Cerebellar cortex (tissue), 1 donor: ENCODE measurements at regions not wholly inside any gene's neighbourhood (a gene's known extent, or its start where the extent isn't known, plus 50 kb on each side); places are given as distances from the start of the nearest gene placed in this dataset.
A peak's percentile ranks its signal among the peaks of the same experiment; 100 is the strongest.

Source experiments
- DNase-seq: peaks from one replicate; pipeline ENCODE4 v3.0.0-alpha.2; 2015; ENCODE audit warnings: low spot score

- no peak for DNase-seq
Observed at GRCh38 chr11:36890841-36891240, 292.8 kb upstream of the RAG2 start.

GRCh38 chr11:36890121-36890679 lies 292.2 kb upstream of the RAG2 start:
- DNase-seq = no peak

GRCh38 chr11:36885154-36885553 lies 287.1 kb upstream of the RAG2 start:
- no peak for DNase-seq

GRCh38 chr11:36878737-36879136 lies 280.7 kb upstream of the RAG2 start:
- no peak for DNase-seq

- no peak for DNase-seq
Observed at GRCh38 chr11:36877149-36877548, 279.1 kb upstream of the RAG2 start.

GRCh38 chr11:36876266-36876665 lies 278.2 kb upstream of the RAG2 start:
- no peak for DNase-seq

GRCh38 chr11:36874291-36874690 lies 276.3 kb upstream of the RAG2 start:
- no peak for DNase-seq

GRCh38 chr11:36870361-36870760 lies 272.3 kb upstream of the RAG2 start:
- no peak for DNase-seq

- no peak for DNase-seq
Observed at GRCh38 chr11:36868380-36868779, 270.3 kb upstream of the RAG2 start.

GRCh38 chr11:36865846-36866245 lies 267.8 kb upstream of the RAG2 start:
- DNase-seq = no peak

- DNase-seq = no peak
Observed at GRCh38 chr11:36854875-36855274, 256.8 kb upstream of the RAG2 start.

- DNase-seq = no peak
Observed at GRCh38 chr11:36848660-36849059, 250.6 kb upstream of the RAG2 start.

- DNase-seq = no peak
Observed at GRCh38 chr11:36840378-36840777, 242.3 kb upstream of the RAG2 start.

GRCh38 chr11:36837831-36838437 lies 239.9 kb upstream of the RAG2 start:
- DNase-seq = no peak

- DNase-seq = no peak
Observed at GRCh38 chr11:36825251-36825650, 227.2 kb upstream of the RAG2 start.

GRCh38 chr11:36824349-36824748 lies 226.3 kb upstream of the RAG2 start:
- DNase-seq = no peak

GRCh38 chr11:36822829-36823228 lies 224.8 kb upstream of the RAG2 start:
- DNase-seq = no peak

- DNase-seq = no peak
Observed at GRCh38 chr11:36818410-36818809, 220.4 kb upstream of the RAG2 start.

GRCh38 chr11:36817336-36817965 lies 219.4 kb upstream of the RAG2 start:
- no peak for DNase-seq

- DNase-seq = no peak
Observed at GRCh38 chr11:36809303-36809702, 211.3 kb upstream of the RAG2 start.

- DNase-seq = no peak
Observed at GRCh38 chr11:36807871-36808270, 209.8 kb upstream of the RAG2 start.

- peak; percentile 2 for DNase-seq
Observed at GRCh38 chr11:36803084-36803483, 205.0 kb upstream of the RAG2 start.

GRCh38 chr11:36792996-36793914 lies 195.2 kb upstream of the RAG2 start:
- DNase-seq = no peak
